ENCODE measurements at regions not wholly inside any gene's neighbourhood (a gene's known extent, or its start where the extent isn't known, plus 50 kb on each side); places are given as distances from the start of the nearest gene placed in this dataset.

DNA sequence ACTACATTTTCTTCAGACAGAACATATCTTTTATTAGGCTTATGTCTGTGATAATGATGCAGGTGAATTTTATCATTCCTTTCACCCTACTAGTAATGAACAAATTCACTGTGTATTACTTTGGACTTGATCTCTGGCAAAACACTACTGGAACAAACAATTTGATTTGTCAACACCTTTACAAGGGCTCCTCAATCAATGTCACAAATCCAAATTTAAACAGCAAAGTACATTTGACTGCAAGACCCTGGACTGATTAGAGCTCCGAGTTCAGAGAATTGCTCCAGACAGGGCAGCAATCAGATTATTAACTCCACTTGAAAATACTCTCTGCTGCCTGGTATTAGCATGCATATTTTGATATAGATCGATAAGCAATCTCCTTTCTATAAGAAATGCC is 547.6 kb upstream of the SALL1 start:
- DNase-seq (ENCODE audit: low spot score, unreplicated experiment), result no peak
- TF ChIP-seq, protein P1, sequence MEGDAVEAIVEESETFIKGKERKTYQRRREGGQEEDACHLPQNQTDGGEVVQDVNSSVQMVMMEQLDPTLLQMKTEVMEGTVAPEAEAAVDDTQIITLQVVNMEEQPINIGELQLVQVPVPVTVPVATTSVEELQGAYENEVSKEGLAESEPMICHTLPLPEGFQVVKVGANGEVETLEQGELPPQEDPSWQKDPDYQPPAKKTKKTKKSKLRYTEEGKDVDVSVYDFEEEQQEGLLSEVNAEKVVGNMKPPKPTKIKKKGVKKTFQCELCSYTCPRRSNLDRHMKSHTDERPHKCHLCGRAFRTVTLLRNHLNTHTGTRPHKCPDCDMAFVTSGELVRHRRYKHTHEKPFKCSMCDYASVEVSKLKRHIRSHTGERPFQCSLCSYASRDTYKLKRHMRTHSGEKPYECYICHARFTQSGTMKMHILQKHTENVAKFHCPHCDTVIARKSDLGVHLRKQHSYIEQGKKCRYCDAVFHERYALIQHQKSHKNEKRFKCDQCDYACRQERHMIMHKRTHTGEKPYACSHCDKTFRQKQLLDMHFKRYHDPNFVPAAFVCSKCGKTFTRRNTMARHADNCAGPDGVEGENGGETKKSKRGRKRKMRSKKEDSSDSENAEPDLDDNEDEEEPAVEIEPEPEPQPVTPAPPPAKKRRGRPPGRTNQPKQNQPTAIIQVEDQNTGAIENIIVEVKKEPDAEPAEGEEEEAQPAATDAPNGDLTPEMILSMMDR (IDR thresholded peaks at IDR 0.05; ENCODE audit: unreplicated experiment), result no peak
- peaks cover 10% of the 10 kb centered on the region for H3K27me3 Mint-ChIP-seq
- H3K9me3 Mint-ChIP-seq (ENCODE audit: low read depth), result peaks cover 7% of the 10 kb centered on the region
- H3K36me3 Mint-ChIP-seq (ENCODE audit: insufficient read depth), result peaks cover 2% of the 10 kb centered on the region
- H3K4me1 Mint-ChIP-seq (ENCODE audit: low read depth), result peaks cover 13% of the 10 kb centered on the region
- no peak overlapping the region for H3K4me3 Mint-ChIP-seq (ENCODE audit: low read depth)
- no peak overlapping the region for H3K27ac Mint-ChIP-seq

DNA sequence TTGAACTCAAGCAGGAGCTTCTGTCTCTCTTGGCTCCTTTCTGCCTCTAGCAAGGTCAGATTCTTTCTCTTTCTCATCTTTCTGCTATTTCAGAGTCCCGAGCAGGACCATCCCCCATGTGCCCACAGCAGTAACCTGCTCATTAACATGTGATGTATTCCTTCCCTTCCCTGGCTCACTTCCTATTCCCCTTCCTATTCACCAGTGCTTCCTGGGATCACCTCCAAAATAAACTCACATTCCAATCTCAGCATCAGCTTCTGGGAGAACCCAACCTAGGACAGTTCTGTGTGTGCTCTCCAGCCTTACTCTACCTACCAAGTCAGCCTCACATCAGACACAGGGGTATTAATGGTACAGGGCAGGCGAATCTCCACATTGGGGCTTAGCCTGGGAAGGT is 546.4 kb upstream of the SALL1 start:
- Mint-ChIP-seq H3K4me1 (ENCODE audit: low read depth) (peaks cover 13% of the 10 kb centered on the region), H3K36me3 (ENCODE audit: insufficient read depth) (peaks cover 3% of the 10 kb centered on the region), H3K27me3 (peaks cover 10% of the 10 kb centered on the region), H3K27ac (no peak overlapping the region), H3K9me3 (ENCODE audit: low read depth) (peaks cover 15% of the 10 kb centered on the region), H3K4me3 (ENCODE audit: low read depth) (no peak overlapping the region)
- DNase-seq (ENCODE audit: low spot score, unreplicated experiment), result no peak
- TF ChIP-seq, protein P1 (IDR thresholded peaks at IDR 0.05; ENCODE audit: unreplicated experiment), result no peak

DNA sequence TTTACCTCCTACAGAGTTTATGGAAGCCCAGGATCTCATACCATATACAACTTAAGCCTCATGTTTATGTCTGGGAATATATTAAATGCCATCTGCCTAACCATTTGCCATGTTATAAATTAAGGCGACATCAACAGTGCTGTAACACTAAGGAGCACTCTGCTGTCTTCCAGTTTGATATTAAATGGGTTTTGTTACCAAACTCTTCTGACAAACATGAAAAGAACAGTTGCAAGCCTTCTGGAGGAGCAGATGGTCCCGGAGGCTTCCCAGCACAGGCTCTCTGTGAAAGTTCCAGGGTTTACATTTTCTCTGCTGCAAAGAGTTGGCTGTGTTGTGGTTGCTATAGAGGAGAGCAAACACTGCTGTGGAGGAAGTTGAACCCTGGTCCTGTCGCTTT is 545.3 kb upstream of the SALL1 start:
- TF ChIP-seq, protein P1 (IDR thresholded peaks at IDR 0.05; ENCODE audit: unreplicated experiment), result no peak
- H3K36me3 Mint-ChIP-seq (ENCODE audit: insufficient read depth), result peaks cover 3% of the 10 kb centered on the region

DNA sequence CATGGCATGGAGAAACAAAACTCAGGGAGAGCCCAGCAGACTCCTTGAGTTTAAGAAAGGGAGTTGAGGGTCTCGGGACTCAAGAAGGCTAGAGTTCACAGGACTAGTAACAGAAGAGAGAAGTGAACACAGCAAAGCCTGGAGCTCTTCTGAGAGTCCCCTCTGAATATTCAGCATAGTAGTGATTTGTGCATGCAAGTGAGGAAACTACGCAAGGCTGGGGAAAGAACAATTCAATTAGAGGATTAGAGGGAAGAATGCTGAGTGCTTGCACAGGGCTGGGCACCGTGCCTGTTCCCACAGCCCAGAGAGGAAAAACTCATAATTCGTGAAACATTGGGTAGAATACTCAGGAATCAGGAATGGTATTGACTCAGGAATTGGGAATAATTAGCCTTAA is 540.0 kb upstream of the SALL1 start:
- peaks cover 6% of the 10 kb centered on the region for H3K27me3 Mint-ChIP-seq
- H3K4me3 Mint-ChIP-seq (ENCODE audit: low read depth), result no peak overlapping the region
- TF ChIP-seq, protein P1 (IDR thresholded peaks at IDR 0.05; ENCODE audit: unreplicated experiment), result no peak
- no peaks in the 10 kb centered on the region for H3K4me1 Mint-ChIP-seq (ENCODE audit: low read depth)
- H3K27ac Mint-ChIP-seq, result no peak overlapping the region
- DNase-seq (ENCODE audit: low spot score, unreplicated experiment), result no peak
- H3K36me3 Mint-ChIP-seq (ENCODE audit: insufficient read depth), result peaks cover 3% of the 10 kb centered on the region
- H3K9me3 Mint-ChIP-seq (ENCODE audit: low read depth), result peaks cover 21% of the 10 kb centered on the region

More for the DNA sequence above, 545.3 kb upstream of the SALL1 start:
- Mint-ChIP-seq H3K4me1 (ENCODE audit: low read depth) (peaks cover 13% of the 10 kb centered on the region), H3K27ac (no peak overlapping the region), H3K4me3 (ENCODE audit: low read depth) (no peak overlapping the region), H3K27me3 (peaks cover 10% of the 10 kb centered on the region), H3K9me3 (ENCODE audit: low read depth) (peaks cover 16% of the 10 kb centered on the region)
- DNase-seq (ENCODE audit: low spot score, unreplicated experiment), result no peak

DNA sequence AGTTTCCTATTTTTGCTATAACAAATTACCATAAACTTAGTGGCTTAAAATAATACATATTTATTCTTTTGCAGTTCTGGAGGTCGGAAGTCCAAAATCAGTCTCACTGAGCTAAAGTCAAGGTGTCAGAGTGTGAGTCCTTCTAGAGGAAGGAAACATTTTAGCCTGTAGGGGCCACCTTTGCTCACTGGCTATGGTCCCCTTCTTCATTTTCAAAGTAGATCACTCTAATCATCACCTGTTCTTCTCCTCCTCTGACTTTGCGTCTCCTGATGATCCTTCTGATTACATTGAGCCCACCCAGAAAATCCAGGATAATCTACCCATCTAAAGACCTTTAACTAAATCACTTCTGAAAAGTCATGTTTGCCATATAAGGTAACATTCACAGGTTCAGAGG is 534.4 kb upstream of the SALL1 start:
- Mint-ChIP-seq H3K9me3 (ENCODE audit: low read depth) (no peaks in the 10 kb centered on the region), H3K27ac (no peak overlapping the region), H3K27me3 (peaks cover 6% of the 10 kb centered on the region), H3K4me3 (ENCODE audit: low read depth) (no peak overlapping the region), H3K36me3 (ENCODE audit: insufficient read depth) (no peaks in the 10 kb centered on the region), H3K4me1 (ENCODE audit: low read depth) (no peaks in the 10 kb centered on the region)
- DNase-seq (ENCODE audit: low spot score, unreplicated experiment), result no peak
- TF ChIP-seq, protein P1 (IDR thresholded peaks at IDR 0.05; ENCODE audit: unreplicated experiment), result no peak
